HCT116 (cell line): ENCODE measurements at regions not wholly inside any gene's neighbourhood (a gene's known extent, or its start where the extent isn't known, plus 50 kb on each side); places are given as distances from the start of the nearest gene placed in this dataset.

Experiments
- ATAC-seq: fragments of 200-7000 bp; cut with Tn5 transposase; 2 replicates; pipeline ENCODE4 v1.9.1; 2020; ENCODE audit warnings: mild to moderate bottlenecking, moderate library complexity
- BruUV-seq: library from RNA; stranded (reverse); fragments of 400-500 nt; replicated peaks from 2 replicates; lab custom pipeline; 2021; lab: Mats Ljungman, UMichigan
- CTCF ChIA-PET: fragments of 300-600 bp; sonication (Branson Sonifier 250); formaldehyde crosslinking; loops from one replicate; lab custom pipeline; 2021; ENCODE audit warnings: antibody characterized with exemption; lab: Charles Lee
- POLR2A ChIA-PET: fragments of 300-600, 350-600 bp; sonication (Branson Sonifier 250); formaldehyde crosslinking; loops from one replicate; lab custom pipeline; 2021; ENCODE audit warnings: antibody characterized with exemption; lab: Charles Lee
- RAD21 ChIA-PET, 2 experiments: fragments of 300-600 bp; sonication (Branson Sonifier 250); formaldehyde crosslinking; loops; one replicate each; lab custom pipeline; 2023; ENCODE audit warnings: low total read pairs in 2 of 2; ENCODE audit not compliant: uncharacterized antibody in 2 of 2, unreplicated experiment in 2 of 2, low non-redundant PET in 1 of 2; lab: Charles Lee
- DNase-seq: peaks from one replicate; pipeline ENCODE4 v3.0.0-alpha.2; 2010; ENCODE audit warnings: low read depth, low spot score
- H2AFZ ChIP-seq: fragments of 200-600 bp; shearing (Covaris generic), sonication (generic); 2 replicates; pipeline ENCODE4 v1.6.1; 2017; ENCODE audit warnings: low read depth, mixed run types, mixed read lengths, antibody characterized with exemption, low read length; ENCODE audit not compliant: poor library complexity, severe bottlenecking
- H3K27ac ChIP-seq: 2 replicates; pipeline ENCODE4 v1.5.1; 2012; ENCODE audit warnings: low read depth, low read length
- H3K27me3 ChIP-seq: fragments of 200-600 bp; sonication (generic); 2 replicates; pipeline ENCODE4 v1.6.1; 2016; ENCODE audit warnings: mixed run types, low read length, mixed read lengths; ENCODE audit not compliant: insufficient read depth
- H3K36me3 ChIP-seq, 2 experiments: fragments of 200-500 bp in 1 of 2; fragments of 200-600 bp in 1 of 2; sonication (Bioruptor generic) in 1 of 2; sonication (generic) in 1 of 2; 2 replicates each; pipeline versions ENCODE4 v1.5.1 to v1.6.1; 2014 to 2016; ENCODE audit warnings: low read length in 2 of 2, inconsistent platforms in 1 of 2, mixed read lengths in 1 of 2, mixed run types in 1 of 2; ENCODE audit not compliant: insufficient read depth in 2 of 2, control insufficient read depth in 1 of 2
- H3K4me1 ChIP-seq, 2 experiments: fragments of 200-600 bp in 1 of 2; sonication (generic) in 1 of 2; 2 replicates each; pipeline versions ENCODE4 v1.5.1 to v1.6.1; 2012 to 2017; ENCODE audit warnings: low read length in 2 of 2, inconsistent platforms in 1 of 2, mild to moderate bottlenecking in 1 of 2, mixed read lengths in 1 of 2, mixed run types in 1 of 2, moderate library complexity in 1 of 2; ENCODE audit not compliant: insufficient read depth in 2 of 2, control insufficient read depth in 1 of 2
- H3K4me2 ChIP-seq: fragments of 200-600 bp; sonication (generic); 2 replicates; pipeline ENCODE4 v1.6.1; 2017; ENCODE audit warnings: mixed run types, low read length, mixed read lengths
- H3K4me3 ChIP-seq, 2 experiments: fragments of 200-600 bp in 1 of 2; sonication (generic) in 1 of 2; replicated peaks in 1 of 2; 2 replicates each; pipeline ENCODE4 v1.5.1; 2011 to 2016; ENCODE audit warnings: low read length in 2 of 2, control low read depth in 1 of 2, low read depth in 1 of 2, mild to moderate bottlenecking in 1 of 2, mixed read lengths in 1 of 2, mixed run types in 1 of 2
- H3K79me2 ChIP-seq: fragments of 200-600 bp; sonication (generic); 2 replicates; pipeline ENCODE4 v1.6.1; 2017; ENCODE audit warnings: mild to moderate bottlenecking, mixed run types, low read length, moderate library complexity, mixed read lengths; ENCODE audit not compliant: insufficient read depth
- H3K9ac ChIP-seq: fragments of 200-600 bp; sonication (generic); 2 replicates; pipeline ENCODE4 v1.6.1; 2016; ENCODE audit warnings: low read length, mixed read lengths
- H3K9me2 ChIP-seq: fragments of 200-600 bp; sonication (generic), shearing (Covaris generic); 2 replicates; pipeline ENCODE4 v1.6.1; 2017; ENCODE audit warnings: mixed run types, mild to moderate bottlenecking, moderate library complexity; ENCODE audit not compliant: insufficient read depth
- H3K9me3 ChIP-seq, 2 experiments: fragments of 200-500 bp in 1 of 2; fragments of 200-600 bp in 1 of 2; sonication (Bioruptor generic) in 1 of 2; sonication (generic) in 1 of 2; 2 replicates each; pipeline ENCODE4 v1.6.1; 2014 to 2017; ENCODE audit warnings: low read length in 2 of 2, mixed read lengths in 2 of 2, inconsistent platforms in 1 of 2, low read depth in 1 of 2, mild to moderate bottlenecking in 1 of 2, mixed run types in 1 of 2, moderate library complexity in 1 of 2; ENCODE audit not compliant: control insufficient read depth in 1 of 2, insufficient read depth in 1 of 2
- H4K20me1 ChIP-seq: fragments of 200-600 bp; sonication (generic), shearing (Covaris generic); 2 replicates; pipeline ENCODE4 v1.6.1; 2017; ENCODE audit warnings: mixed run types, mild to moderate bottlenecking, moderate library complexity; ENCODE audit not compliant: insufficient read depth
- EZH2 ChIP-seq: fragments of 200-600 bp; sonication (generic); IDR thresholded peaks from 2 replicates; pipeline ENCODE4 v1.6.1; 2017; ENCODE audit warnings: antibody characterized with exemption, mixed run types
- EZH2phosphoT487 ChIP-seq: fragments of 200-600 bp; IDR thresholded peaks from 2 replicates; pipeline ENCODE4 v1.6.1; 2018; ENCODE audit warnings: antibody characterized with exemption, borderline replicate concordance
- FOSL1 ChIP-seq: IDR thresholded peaks from 2 replicates; pipeline ENCODE4 v1.6.1; 2012; ENCODE audit warnings: low read depth
- POLR2A ChIP-seq: IDR thresholded peaks from 2 replicates; pipeline ENCODE4 v1.7.0; 2011; ENCODE audit warnings: borderline replicate concordance; ENCODE audit not compliant: insufficient read depth, insufficient read length; ENCODE audit errors: extremely low read depth
- SRF ChIP-seq: IDR thresholded peaks from 2 replicates; pipeline ENCODE4 v1.6.1; 2012; ENCODE audit warnings: low read depth
- ZNF274 ChIP-seq: fragments of 200-500 bp; sonication (Bioruptor generic); IDR thresholded peaks from 2 replicates; pipeline ENCODE4 v1.6.1; 2014; ENCODE audit warnings: mild to moderate bottlenecking, low read depth, low read length, inconsistent platforms
- intact Hi-C: fragments of 100-400 bp; cut with micrococcal nuclease; formaldehyde crosslinking; loops from 2 replicates; pipeline ENCODE4 v1.10.0; 2022

DNA sequence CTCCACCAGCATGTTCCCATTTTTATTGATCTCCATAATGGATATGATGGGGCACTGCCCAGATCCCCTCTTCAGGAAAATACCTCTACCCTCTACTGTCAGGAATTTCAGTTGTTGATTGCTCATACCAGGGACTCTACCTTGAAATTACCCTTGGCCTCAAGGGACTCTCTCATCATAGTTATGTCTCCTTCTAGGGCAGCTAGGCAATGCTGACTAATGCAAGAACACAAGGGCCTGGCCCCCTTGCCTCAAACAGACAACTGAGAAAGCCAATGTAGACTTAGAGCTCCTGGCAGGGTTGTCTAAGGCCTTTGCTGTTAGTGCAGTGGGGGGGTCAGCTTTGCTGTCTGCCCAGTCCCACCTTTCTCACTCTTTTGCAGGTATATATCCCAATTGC is 493.1 kb downstream of the BTBD3 start:
- no peaks in the 10 kb centered on the region for H3K79me2 ChIP-seq
- ATAC-seq, result no peak
- H3K27me3 ChIP-seq, result no peaks in the 10 kb centered on the region
- TF ChIP-seq POLR2A (no peak), EZH2phosphoT487 (no peak), EZH2 (no peak)
- ChIA-PET RAD21 (no interaction called here), CTCF (no interaction called here), POLR2A (no interaction called here)
- BruUV-seq, result no TSS peak
- H3K4me2 ChIP-seq, result no peak overlapping the region
- H4K20me1 ChIP-seq, result no peaks in the 10 kb centered on the region
- no peak overlapping the region for H2AFZ ChIP-seq
- H3K9ac ChIP-seq, result no peak overlapping the region
- H3K9me3 ChIP-seq, result peaks cover 18 to 30% of the 10 kb centered on the region in 2 experiments; a peak in 2 of 4 replicates
- intact Hi-C loops, result no loop called here
- H3K9me2 ChIP-seq, result no peaks in the 10 kb centered on the region
- no peak overlapping the region for H3K27ac ChIP-seq
- no peaks in the 10 kb centered on the region for H3K4me1 ChIP-seq
- no peak for DNase-seq
- no peak overlapping the region for H3K4me3 ChIP-seq
- no peaks in the 10 kb centered on the region for H3K36me3 ChIP-seq

DNA sequence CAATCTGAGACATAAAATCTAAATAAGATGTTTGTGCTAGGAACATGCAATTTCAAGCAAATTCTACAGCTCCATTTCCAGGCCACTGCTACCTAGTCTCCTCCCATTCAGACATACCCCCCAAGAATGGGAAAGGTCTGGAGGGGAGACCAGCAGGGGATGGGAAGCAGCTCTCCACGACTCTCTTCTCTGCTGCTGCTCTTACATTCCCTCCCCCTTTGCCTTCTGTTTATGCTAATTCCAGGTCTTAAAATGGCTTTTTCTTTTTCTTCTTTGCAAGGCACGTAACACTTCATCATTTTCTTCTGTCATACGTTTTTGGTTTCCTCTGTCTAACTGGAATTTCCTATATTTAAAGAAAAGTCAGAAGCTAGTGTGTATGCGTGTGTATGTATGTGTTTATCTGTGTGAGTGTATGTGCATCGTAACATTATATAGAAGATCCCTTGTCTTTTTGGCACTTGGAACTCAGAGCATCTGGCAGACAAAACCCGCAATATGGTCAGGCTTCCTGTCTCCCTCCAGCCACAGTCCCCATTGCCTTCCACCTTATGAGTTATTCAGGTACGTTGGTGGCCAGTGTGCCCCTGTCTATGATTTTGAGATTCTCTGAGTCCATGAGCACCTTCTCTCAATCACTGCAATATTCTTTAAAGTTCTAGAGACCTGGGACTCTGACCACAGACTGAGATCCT is 493.7 kb downstream of the BTBD3 start:
- Histone ChIP-seq H3K9me3 (peaks cover 18 to 33% of the 10 kb centered on the region in 2 experiments; a peak in 2 of 4 replicates), H3K4me3 (no peak overlapping the region), H3K4me2 (no peak overlapping the region), H2AFZ (no peak overlapping the region), H3K9me2 (no peaks in the 10 kb centered on the region), H3K79me2 (no peaks in the 10 kb centered on the region), H3K4me1 (no peaks in the 10 kb centered on the region), H3K27ac (no peak overlapping the region), H3K9ac (no peak overlapping the region), H3K27me3 (no peaks in the 10 kb centered on the region), H3K36me3 (no peaks in the 10 kb centered on the region), H4K20me1 (no peaks in the 10 kb centered on the region)
- ChIA-PET CTCF (no interaction called here), RAD21 (no interaction called here), POLR2A (no interaction called here)
- DNase-seq (no peak), ATAC-seq (no peak)
- intact Hi-C loops, result no loop called here
- no TSS peak for BruUV-seq
- no peak for TF ChIP-seq ZNF274
- no peak for TF ChIP-seq SRF
- TF ChIP-seq FOSL1, result no peak
